ENCODE measurements at regions not wholly inside any gene's neighbourhood (a gene's known extent, or its start where the extent isn't known, plus 50 kb on each side); places are given as distances from the start of the nearest gene placed in this dataset.

- DNase-seq = no peak
- H3K9me3 ChIP-seq = no peaks in the 10 kb centered on the region
- no peak for TF ChIP-seq CTCF (IDR thresholded peaks at IDR 0.05)
- intact Hi-C loops (cut with DNase I) = no loop called here
- no peak overlapping the region for H3K4me3 ChIP-seq
- no peak overlapping the region for H3K27ac ChIP-seq
- H3K36me3 ChIP-seq = no peaks in the 10 kb centered on the region
- no peaks in the 10 kb centered on the region for H3K27me3 ChIP-seq
- H3K4me1 ChIP-seq = no peaks in the 10 kb centered on the region
- no peak overlapping the region for H3K9ac ChIP-seq (ENCODE audit: low read depth in 2 of 2, low read length in 2 of 2)
These were observed 142.6 kb upstream of the GPC1 start for GRCh38 chr2:240292619-240293525.

- intact Hi-C loops (cut with DNase I) = no loop called here
- Histone ChIP-seq H3K27ac (no peak overlapping the region), H3K9me3 (no peaks in the 10 kb centered on the region), H3K36me3 (no peaks in the 10 kb centered on the region), H3K27me3 (no peaks in the 10 kb centered on the region), H3K9ac (ENCODE audit: low read depth in 2 of 2, low read length in 2 of 2) (no peak overlapping the region), H3K4me3 (no peak overlapping the region), H3K4me1 (no peaks in the 10 kb centered on the region)
- no peak for TF ChIP-seq CTCF (IDR thresholded peaks at IDR 0.05)
- DNase-seq = no peak
These were observed 141.7 kb upstream of the GPC1 start for GRCh38 chr2:240293557-240294461.

GRCh38 chr2:240294514-240294913 lies 140.9 kb upstream of the GPC1 start:
- no peak for TF ChIP-seq CTCF (IDR thresholded peaks at IDR 0.05)
- intact Hi-C loops (cut with DNase I) = no loop called here
- no peak overlapping the region for H3K4me3 ChIP-seq
- no peak for DNase-seq
- H3K4me1 ChIP-seq = no peaks in the 10 kb centered on the region
- no peaks in the 10 kb centered on the region for H3K36me3 ChIP-seq
- H3K27me3 ChIP-seq = no peaks in the 10 kb centered on the region
- H3K27ac ChIP-seq = no peak overlapping the region
- H3K9ac ChIP-seq (ENCODE audit: low read depth in 2 of 2, low read length in 2 of 2) = no peak overlapping the region
- H3K9me3 ChIP-seq = no peaks in the 10 kb centered on the region

- H3K27ac ChIP-seq = no peak overlapping the region
- no peak for TF ChIP-seq CTCF (IDR thresholded peaks at IDR 0.05)
- intact Hi-C loops (cut with DNase I) = no loop called here
These were observed 140.0 kb upstream of the GPC1 start for GRCh38 chr2:240295256-240296103.

GRCh38 chr2:240296104-240296406 lies 139.4 kb upstream of the GPC1 start:
- intact Hi-C loops (cut with DNase I) = no loop called here
- Histone ChIP-seq H3K27ac (no peak overlapping the region), H3K9me3 (no peaks in the 10 kb centered on the region), H3K9ac (ENCODE audit: low read depth in 2 of 2, low read length in 2 of 2) (no peak overlapping the region), H3K4me1 (no peaks in the 10 kb centered on the region), H3K27me3 (no peaks in the 10 kb centered on the region), H3K36me3 (no peaks in the 10 kb centered on the region), H3K4me3 (no peak overlapping the region)
- no peak for DNase-seq
- TF ChIP-seq CTCF (IDR thresholded peaks at IDR 0.05) = no peak

More at GRCh38 chr2:240295256-240296103, 140.0 kb upstream of the GPC1 start:
- no peaks in the 10 kb centered on the region for H3K9me3 ChIP-seq
- no peaks in the 10 kb centered on the region for H3K27me3 ChIP-seq
- no peaks in the 10 kb centered on the region for H3K36me3 ChIP-seq
- DNase-seq = no peak
- no peaks in the 10 kb centered on the region for H3K4me1 ChIP-seq
- H3K9ac ChIP-seq (ENCODE audit: low read depth in 2 of 2, low read length in 2 of 2) = no peak overlapping the region
- H3K4me3 ChIP-seq = no peak overlapping the region

Data from colonic mucosa (tissue), 4 donors.